PC-3 (cell line): ENCODE measurements at regions not wholly inside any gene's neighbourhood (a gene's known extent, or its start where the extent isn't known, plus 50 kb on each side); places are given as distances from the start of the nearest gene placed in this dataset.

Experiments
- ATAC-seq: fragments of 200-7000 bp; cut with Tn5 transposase; 2 replicates; pipeline ENCODE4 v1.9.1; 2020; ENCODE audit warnings: mild to moderate bottlenecking, moderate library complexity
- BruUV-seq: library from RNA; stranded (reverse); fragments of 400-500 nt; replicated peaks from 2 replicates; lab custom pipeline; 2021; lab: Mats Ljungman, UMichigan
- CTCF ChIA-PET: fragments of 300-600 bp; sonication (Branson Sonifier 250); formaldehyde crosslinking; loops from one replicate; lab custom pipeline; 2022; ENCODE audit warnings: antibody characterized with exemption; lab: Charles Lee
- POLR2A ChIA-PET: fragments of 300-600 bp; sonication (Branson Sonifier 250); formaldehyde crosslinking; loops from one replicate; lab custom pipeline; 2022; ENCODE audit warnings: antibody characterized with exemption; ENCODE audit not compliant: unreplicated experiment; lab: Charles Lee
- DNase-seq: peaks from one replicate; pipeline ENCODE4 v3.0.0-alpha.2; 2015
- H2AFZ ChIP-seq: fragments of 300-600 bp; sonication (generic); 2 replicates; pipeline ENCODE4 v1.6.0; 2016; ENCODE audit warnings: antibody characterized with exemption, low read length
- H3F3A ChIP-seq: fragments of 300-600 bp; sonication (generic); one replicate; pipeline ENCODE4 v1.6.0; 2017; ENCODE audit warnings: antibody characterized with exemption, low read length, control low read depth, mild to moderate bottlenecking; ENCODE audit not compliant: unreplicated experiment
- H3K27ac ChIP-seq: fragments of 300-600 bp; sonication (generic); 2 replicates; pipeline ENCODE4 v1.5.1; 2016; ENCODE audit warnings: mild to moderate bottlenecking, low read length
- H3K27me3 ChIP-seq: fragments of 300-600 bp; sonication (generic); 2 replicates; pipeline ENCODE4 v1.6.1; 2016; ENCODE audit warnings: low read length, mixed read lengths
- H3K36me3 ChIP-seq: fragments of 300-600 bp; sonication (generic); 2 replicates; pipeline ENCODE4 v1.6.1; 2016; ENCODE audit warnings: low read depth, mixed run types, low read length, mixed read lengths
- H3K4me1 ChIP-seq: fragments of 300-600 bp; sonication (generic); 2 replicates; pipeline ENCODE4 v1.5.1; 2016; ENCODE audit warnings: low read length; ENCODE audit not compliant: insufficient read depth
- H3K4me2 ChIP-seq: fragments of 300-600 bp; sonication (generic); 2 replicates; pipeline ENCODE4 v1.6.0; 2016; ENCODE audit warnings: low read length
- H3K4me3 ChIP-seq: fragments of 300-600 bp; sonication (generic); 2 replicates; pipeline ENCODE4 v1.5.1; 2016; ENCODE audit warnings: mild to moderate bottlenecking, low read length, mixed read lengths
- H3K79me2 ChIP-seq: fragments of 300-600 bp; sonication (generic); 2 replicates; pipeline ENCODE4 v1.6.1; 2017; ENCODE audit warnings: low read length, mixed read lengths
- H3K9ac ChIP-seq: fragments of 300-600 bp; sonication (generic); 2 replicates; pipeline ENCODE4 v1.6.0; 2016; ENCODE audit warnings: mild to moderate bottlenecking, low read length
- H3K9me2 ChIP-seq: fragments of 300-600 bp; sonication (generic); replicated peaks from 2 replicates; pipeline ENCODE4 v1.6.1; 2016; ENCODE audit warnings: mixed run types, low read length, mixed read lengths
- H3K9me3 ChIP-seq: fragments of 300-600 bp; sonication (generic); 2 replicates; pipeline ENCODE4 v1.6.1; 2016; ENCODE audit warnings: low read length, mixed read lengths
- H4K20me1 ChIP-seq: fragments of 300-600 bp; sonication (generic); 2 replicates; pipeline ENCODE4 v1.6.1; 2016; ENCODE audit warnings: low read length, mixed read lengths
- EZH2 ChIP-seq: fragments of 300-600 bp; sonication (generic); IDR thresholded peaks from one replicate; pipeline ENCODE4 v1.6.1; 2017; ENCODE audit warnings: antibody characterized with exemption, mild to moderate bottlenecking, low read length; ENCODE audit not compliant: unreplicated experiment
- EZH2phosphoT487 ChIP-seq: fragments of 300-600 bp; sonication (generic); IDR thresholded peaks from 2 replicates; pipeline ENCODE4 v1.6.1; 2018; ENCODE audit warnings: mild to moderate bottlenecking, antibody characterized with exemption, low read length, borderline replicate concordance
- intact Hi-C: fragments of 100-400 bp; cut with micrococcal nuclease; formaldehyde crosslinking; loops from 2 replicates; pipeline ENCODE4 v1.9.0; 2023
- TF ChIP-seq, protein P1 (sequence below): fragments of 300-600 bp; sonication (generic); conservative IDR thresholded peaks from 2 replicates; pipeline ENCODE4 v1.5.1; 2017; ENCODE audit warnings: antibody characterized with exemption, low read depth, mild to moderate bottlenecking, low read length

DNA sequence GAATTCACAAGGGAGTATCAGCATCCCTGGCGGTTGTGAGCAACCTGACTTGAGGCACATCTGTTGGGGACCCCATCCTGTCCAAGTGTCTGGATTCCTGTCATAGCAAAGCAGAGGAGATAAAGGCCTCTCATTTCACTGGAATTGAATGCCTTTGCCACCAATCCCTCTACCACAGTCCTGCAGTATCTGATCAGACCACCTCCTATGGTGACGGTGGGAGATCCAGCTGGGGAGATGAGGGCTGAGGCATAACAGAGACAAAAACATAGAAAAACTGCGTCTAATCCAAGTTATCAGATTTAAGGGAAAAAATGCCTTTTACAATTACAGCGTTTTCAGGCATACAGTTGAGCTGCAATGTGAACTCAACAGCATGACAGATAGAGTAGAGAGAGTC lies 160.7 kb upstream of the TRPC7 start:
- peaks cover 12% of the 10 kb centered on the region for H3K27me3 ChIP-seq
- CTCF ChIA-PET, result no interaction called here
- BruUV-seq, result no TSS peak

DNA sequence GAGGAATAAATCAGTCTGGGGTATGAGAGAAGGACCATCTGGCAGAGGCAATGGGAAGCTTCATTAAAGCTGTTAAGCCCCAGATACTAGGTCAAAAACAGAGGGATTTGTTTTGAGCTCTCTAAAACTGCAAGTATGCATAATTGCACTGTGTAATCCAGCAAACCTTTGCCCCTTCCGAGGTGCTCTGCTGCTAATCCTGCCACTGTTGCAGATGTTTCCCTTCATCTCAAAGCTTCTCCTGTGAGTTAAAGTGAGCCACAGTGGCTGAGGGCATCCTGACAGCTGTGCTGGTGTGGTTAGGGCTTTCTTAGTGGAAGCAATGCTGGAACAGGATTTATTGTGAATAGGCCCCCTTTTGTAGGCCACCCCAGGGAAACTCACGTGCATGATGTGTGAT lies 160.3 kb upstream of the TRPC7 start:
- POLR2A ChIA-PET, result no interaction called here
- no TSS peak for BruUV-seq
- no peak for ATAC-seq

More for the DNA sequence above, 160.7 kb upstream of the TRPC7 start:
- intact Hi-C loops, result no loop called here
- no peak overlapping the region for H3K9ac ChIP-seq
- H3K27ac ChIP-seq, result no peak overlapping the region
- H3K9me2 ChIP-seq, result no peaks in the 10 kb centered on the region
- H2AFZ ChIP-seq, result no peak overlapping the region
- no peaks in the 10 kb centered on the region for H3K36me3 ChIP-seq
- no peak overlapping the region for H3K4me2 ChIP-seq
- POLR2A ChIA-PET, result no interaction called here
- no peak for TF ChIP-seq EZH2
- no peak for TF ChIP-seq EZH2phosphoT487
- TF ChIP-seq, protein P1, sequence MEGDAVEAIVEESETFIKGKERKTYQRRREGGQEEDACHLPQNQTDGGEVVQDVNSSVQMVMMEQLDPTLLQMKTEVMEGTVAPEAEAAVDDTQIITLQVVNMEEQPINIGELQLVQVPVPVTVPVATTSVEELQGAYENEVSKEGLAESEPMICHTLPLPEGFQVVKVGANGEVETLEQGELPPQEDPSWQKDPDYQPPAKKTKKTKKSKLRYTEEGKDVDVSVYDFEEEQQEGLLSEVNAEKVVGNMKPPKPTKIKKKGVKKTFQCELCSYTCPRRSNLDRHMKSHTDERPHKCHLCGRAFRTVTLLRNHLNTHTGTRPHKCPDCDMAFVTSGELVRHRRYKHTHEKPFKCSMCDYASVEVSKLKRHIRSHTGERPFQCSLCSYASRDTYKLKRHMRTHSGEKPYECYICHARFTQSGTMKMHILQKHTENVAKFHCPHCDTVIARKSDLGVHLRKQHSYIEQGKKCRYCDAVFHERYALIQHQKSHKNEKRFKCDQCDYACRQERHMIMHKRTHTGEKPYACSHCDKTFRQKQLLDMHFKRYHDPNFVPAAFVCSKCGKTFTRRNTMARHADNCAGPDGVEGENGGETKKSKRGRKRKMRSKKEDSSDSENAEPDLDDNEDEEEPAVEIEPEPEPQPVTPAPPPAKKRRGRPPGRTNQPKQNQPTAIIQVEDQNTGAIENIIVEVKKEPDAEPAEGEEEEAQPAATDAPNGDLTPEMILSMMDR, result no peak
- no peaks in the 10 kb centered on the region for H3K9me3 ChIP-seq
- H3F3A ChIP-seq, result no peaks in the 10 kb centered on the region
- no peak for ATAC-seq
- no peaks in the 10 kb centered on the region for H4K20me1 ChIP-seq
- no peak overlapping the region for H3K4me3 ChIP-seq
- DNase-seq, result no peak
- H3K79me2 ChIP-seq, result no peaks in the 10 kb centered on the region
- no peaks in the 10 kb centered on the region for H3K4me1 ChIP-seq

More for the DNA sequence above, 160.3 kb upstream of the TRPC7 start:
- Histone ChIP-seq H3K27me3 (peaks cover 12% of the 10 kb centered on the region), H3K9me3 (no peaks in the 10 kb centered on the region), H3F3A (no peaks in the 10 kb centered on the region), H3K4me2 (no peak overlapping the region), H2AFZ (no peak overlapping the region), H3K79me2 (no peaks in the 10 kb centered on the region), H3K4me3 (no peak overlapping the region), H3K27ac (no peak overlapping the region), H3K9ac (no peak overlapping the region), H3K9me2 (no peaks in the 10 kb centered on the region), H3K4me1 (no peaks in the 10 kb centered on the region), H4K20me1 (no peaks in the 10 kb centered on the region), H3K36me3 (no peaks in the 10 kb centered on the region)
- DNase-seq, result no peak
- CTCF ChIA-PET, result no interaction called here
- TF ChIP-seq, protein P1, result no peak
- TF ChIP-seq EZH2phosphoT487 (no peak), EZH2 (no peak)
- intact Hi-C loops, result no loop called here
